Activated CD8-positive, alpha-beta T cell treated with anti-CD3 and anti-CD28 coated beads for 36 hours (primary cell): ENCODE measurements at regions not wholly inside any gene's neighbourhood (a gene's known extent, or its start where the extent isn't known, plus 50 kb on each side); places are given as distances from the start of the nearest gene placed in this dataset.
"Not testable (repeated sequence)": the region's sequence is repeated elsewhere in the genome, so short reads cannot be mapped to it uniquely, and the experiment has no call there.

ENCODE experiments used
- ATAC-seq: fragments of 200-7000 bp; cut with Tn5 transposase; one replicate; pipeline ENCODE4 v1.10.0; 2021; ENCODE audit warnings: mild to moderate bottlenecking, moderate library complexity
- CTCF ChIA-PET: fragments of 350-600 bp; sonication (Branson Sonifier 250); formaldehyde crosslinking; loops from one replicate; lab custom pipeline; 2021; ENCODE audit warnings: antibody characterized with exemption; lab: Charles Lee
- POLR2A ChIA-PET: fragments of 350-600 bp; sonication (Branson Sonifier 250); formaldehyde crosslinking; loops from one replicate; lab custom pipeline; 2021; ENCODE audit warnings: antibody characterized with exemption; lab: Charles Lee
- DNase-seq: peaks from one replicate; pipeline ENCODE4 v3.0.0-alpha.2; 2020
- H3K27ac Mint-ChIP-seq: one replicate; pipeline ENCODE4 v1.8.0; 2021; ENCODE audit warnings: mild to moderate bottlenecking, mixed read lengths
- H3K27me3 Mint-ChIP-seq: one replicate; pipeline ENCODE4 v1.8.0; 2021; ENCODE audit warnings: mixed read lengths
- H3K36me3 Mint-ChIP-seq: one replicate; pipeline ENCODE4 v1.8.0; 2021; ENCODE audit warnings: low read depth, mixed read lengths
- H3K4me1 Mint-ChIP-seq: one replicate; pipeline ENCODE4 v1.8.0; 2021; ENCODE audit warnings: low read depth, mixed read lengths
- H3K4me3 Mint-ChIP-seq: one replicate; pipeline ENCODE4 v1.8.0; 2021; ENCODE audit warnings: mild to moderate bottlenecking, moderate library complexity, mixed read lengths
- H3K9me3 Mint-ChIP-seq: one replicate; pipeline ENCODE4 v1.8.0; 2021; ENCODE audit warnings: mixed read lengths
- CTCF ChIP-seq: fragments of 200-600 bp; IDR thresholded peaks from one replicate; pipeline ENCODE4 v1.8.0; 2022; ENCODE audit warnings: antibody characterized with exemption, mild to moderate bottlenecking
- intact Hi-C: fragments of 100-400 bp; cut with micrococcal nuclease; formaldehyde crosslinking; loops from one replicate; pipeline ENCODE4 v1.10.0; 2022

- intact Hi-C loops: no loop called here
Observed at GRCh38 chr12:9341260-9341585, 133.0 kb upstream of the PZP start.

DNA sequence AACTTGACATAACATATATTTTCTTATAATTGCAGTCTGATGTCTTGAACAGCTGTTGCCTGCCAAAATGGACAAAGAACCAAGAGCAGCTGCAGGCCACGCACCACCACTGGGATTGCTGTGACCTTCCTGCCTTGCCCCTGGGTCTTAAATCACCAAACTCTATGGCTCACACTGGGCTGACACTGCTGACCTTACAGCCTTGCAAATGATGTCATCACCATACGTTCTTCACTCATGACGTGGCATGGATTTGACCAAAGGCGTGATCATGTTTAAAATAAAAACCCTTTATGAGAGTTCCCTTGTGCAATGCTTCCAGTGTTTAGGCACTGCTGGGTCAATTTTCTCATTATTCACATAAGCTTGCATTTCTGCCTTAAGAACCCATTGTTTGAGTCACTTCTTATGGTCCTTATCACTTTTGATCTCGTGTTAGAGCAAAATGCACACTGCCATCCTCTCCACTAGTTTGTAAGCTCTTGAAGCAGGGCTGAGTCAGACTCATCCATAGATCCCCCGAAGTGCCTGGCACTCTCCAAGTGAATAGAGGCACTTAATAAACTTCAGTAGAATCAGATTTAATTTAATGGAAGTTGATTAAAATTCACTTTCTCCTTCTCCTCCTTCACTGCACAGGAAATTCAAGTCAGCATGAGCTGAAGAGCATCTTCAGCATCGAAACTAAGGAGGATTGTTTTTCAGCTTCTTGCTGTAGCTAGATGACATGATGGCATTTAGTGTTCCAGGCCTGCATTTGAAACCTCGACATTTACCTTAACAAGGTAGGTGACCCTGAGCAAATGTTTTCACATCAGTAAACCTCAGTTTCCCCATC lies 132.4 kb upstream of the PZP start:
- H3K36me3 Mint-ChIP-seq: peaks cover 4% of the 10 kb centered on the region
- CTCF ChIA-PET: interaction anchor here (0.8 to 8.5 kb wide), 9 partner anchors 9 to 457 kb away, joined by 3 to 68 read pairs (median 3); no protein-coding TSS in a partner anchor
- H3K9me3 Mint-ChIP-seq: peaks cover 8% of the 10 kb centered on the region
- H3K4me1 Mint-ChIP-seq: peaks cover 20% of the 10 kb centered on the region
- no peaks in the 10 kb centered on the region for H3K27me3 Mint-ChIP-seq
- H3K4me3 Mint-ChIP-seq: no peak overlapping the region
- peak overlapping the region; percentile 14 for H3K27ac Mint-ChIP-seq
- DNase-seq: peak; percentile 9
- intact Hi-C loops: no loop called here
- ATAC-seq: peak; percentile 37
- no peak for TF ChIP-seq CTCF
- POLR2A ChIA-PET: interaction anchor here (0.5 to 1.2 kb wide), 4 partner anchors 8 to 18 kb away, joined by 3 read pairs; no protein-coding TSS in a partner anchor

More at GRCh38 chr12:9341260-9341585, 133.0 kb upstream of the PZP start:
- H3K27me3 Mint-ChIP-seq: no peaks in the 10 kb centered on the region
- peaks cover 24% of the 10 kb centered on the region for H3K4me1 Mint-ChIP-seq
- no peak overlapping the region for H3K4me3 Mint-ChIP-seq
- ChIA-PET POLR2A (interaction anchor here (0.9 to 1.2 kb wide), 2 partner anchors 9 to 12 kb away, joined by 3 read pairs; no protein-coding TSS in a partner anchor), CTCF (interaction anchor here (0.9 to 8.5 kb wide), 7 partner anchors 9 to 402 kb away, joined by 3 to 68 read pairs (median 3); no protein-coding TSS in a partner anchor)
- H3K27ac Mint-ChIP-seq: no peak overlapping the region
- H3K9me3 Mint-ChIP-seq: peaks cover 7% of the 10 kb centered on the region
- ATAC-seq (peak; percentile 60), DNase-seq (peak; percentile 10)
- no peak for TF ChIP-seq CTCF
- H3K36me3 Mint-ChIP-seq: peaks cover 2% of the 10 kb centered on the region

DNA sequence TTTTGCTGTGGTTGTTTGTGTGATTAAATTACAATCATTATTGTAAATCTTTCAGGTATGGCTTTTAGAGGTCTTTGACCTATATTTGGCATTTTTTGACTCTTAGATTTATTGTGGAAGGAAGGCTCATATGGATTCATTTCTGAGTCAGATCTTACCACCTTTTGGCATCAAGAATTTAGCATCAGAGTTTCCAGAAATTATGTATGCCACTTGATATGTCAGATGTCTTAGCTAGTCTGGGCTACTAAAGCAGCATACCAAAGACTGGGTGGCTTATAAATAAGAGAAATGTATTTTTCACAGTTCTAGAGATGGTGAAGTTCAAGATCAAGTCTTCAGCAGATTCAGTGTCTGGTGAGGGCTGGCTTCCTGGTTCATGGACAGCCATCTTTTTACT lies 129.5 kb upstream of the PZP start:
- DNase-seq (no peak), ATAC-seq (no peak)
- no peak for TF ChIP-seq CTCF
- intact Hi-C loops: loop anchor here (5.0 to 10.0 kb wide), 2 partner anchors 245 to 287 kb away; no protein-coding TSS in a partner anchor
- Mint-ChIP-seq H3K9me3 (peaks cover 8% of the 10 kb centered on the region), H3K27me3 (no peaks in the 10 kb centered on the region), H3K27ac (no peak overlapping the region), H3K4me3 (no peak overlapping the region), H3K36me3 (peaks cover 4% of the 10 kb centered on the region), H3K4me1 (peaks cover 14% of the 10 kb centered on the region)
- ChIA-PET CTCF (no interaction called here), POLR2A (no interaction called here)

GRCh38 chr12:9336375-9337011 lies 128.3 kb upstream of the PZP start:
- CTCF ChIA-PET, H3K4me3 Mint-ChIP-seq, H3K9me3 Mint-ChIP-seq, H3K4me1 Mint-ChIP-seq, DNase-seq, H3K36me3 Mint-ChIP-seq, ATAC-seq, POLR2A ChIA-PET, H3K27ac Mint-ChIP-seq, H3K27me3 Mint-ChIP-seq: not testable (repeated sequence)
- intact Hi-C loops: loop anchor here (5.0 to 10.0 kb wide), 2 partner anchors 246 to 288 kb away; no protein-coding TSS in a partner anchor

DNA sequence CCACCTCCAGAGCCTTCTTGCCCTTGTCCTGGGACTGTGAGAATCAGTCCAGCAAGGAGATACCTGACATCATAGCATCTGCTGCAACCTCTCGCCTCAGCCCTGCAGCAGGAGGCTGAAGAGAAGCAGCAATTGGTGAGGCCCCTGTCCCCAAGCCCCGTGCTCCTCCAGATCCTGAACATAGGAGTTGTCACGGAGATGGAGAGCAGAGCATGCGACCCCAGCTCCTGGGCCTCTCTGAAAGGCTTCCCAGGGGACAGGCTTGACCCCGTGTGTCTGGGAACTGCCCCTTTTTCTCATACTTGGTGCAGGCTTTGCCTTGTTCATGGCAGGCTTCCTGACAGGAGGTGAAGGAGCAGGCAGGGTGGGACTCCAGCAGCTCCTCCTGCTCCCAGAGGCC lies 127.7 kb upstream of the PZP start:
- H3K36me3 Mint-ChIP-seq: peaks cover 4% of the 10 kb centered on the region
- H3K27me3 Mint-ChIP-seq: no peaks in the 10 kb centered on the region
- no peak overlapping the region for H3K4me3 Mint-ChIP-seq
- no peak for TF ChIP-seq CTCF
- DNase-seq (no peak), ATAC-seq (no peak)
- ChIA-PET POLR2A (no interaction called here), CTCF (no interaction called here)
- H3K27ac Mint-ChIP-seq: no peak overlapping the region
- H3K9me3 Mint-ChIP-seq: peaks cover 8% of the 10 kb centered on the region
- H3K4me1 Mint-ChIP-seq: peaks cover 7% of the 10 kb centered on the region
- intact Hi-C loops: loop anchor here (5.0 to 10.0 kb wide), 2 partner anchors 246 to 289 kb away; no protein-coding TSS in a partner anchor
